ENCODE measurements at regions not wholly inside any gene's neighbourhood (a gene's known extent, or its start where the extent isn't known, plus 50 kb on each side); places are given as distances from the start of the nearest gene placed in this dataset.

DNA sequence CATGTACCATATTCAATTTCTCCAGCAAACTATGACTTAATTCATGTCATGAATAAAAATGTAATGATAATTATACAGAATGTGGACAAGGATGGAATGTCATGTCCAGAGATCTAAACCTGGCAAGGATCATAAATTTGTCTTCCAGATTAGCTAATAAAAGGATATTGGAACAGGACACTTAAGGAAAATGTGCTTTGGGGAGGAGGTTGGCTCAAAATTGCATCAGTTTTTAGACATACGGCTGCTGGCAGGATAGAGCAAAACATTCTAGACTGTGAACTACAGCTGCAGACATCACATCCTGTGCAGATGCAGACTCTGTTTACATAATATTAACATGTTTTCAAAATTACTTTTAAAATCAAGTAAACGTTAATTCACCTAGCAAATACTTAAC is 248.4 kb downstream of the TLR4 start:
- H3K27ac Mint-ChIP-seq (ENCODE audit: unreplicated experiment), result no peak overlapping the region
- no peaks in the 10 kb centered on the region for H3K27me3 Mint-ChIP-seq (ENCODE audit: low read depth)
- no peaks in the 10 kb centered on the region for H3K4me1 Mint-ChIP-seq
- DNase-seq (ENCODE audit: low read depth, low spot score), result no peak
- no peak overlapping the region for H3K4me3 Mint-ChIP-seq
- no peaks in the 10 kb centered on the region for H3K36me3 Mint-ChIP-seq (ENCODE audit: low read depth)
- TF ChIP-seq, protein P1, sequence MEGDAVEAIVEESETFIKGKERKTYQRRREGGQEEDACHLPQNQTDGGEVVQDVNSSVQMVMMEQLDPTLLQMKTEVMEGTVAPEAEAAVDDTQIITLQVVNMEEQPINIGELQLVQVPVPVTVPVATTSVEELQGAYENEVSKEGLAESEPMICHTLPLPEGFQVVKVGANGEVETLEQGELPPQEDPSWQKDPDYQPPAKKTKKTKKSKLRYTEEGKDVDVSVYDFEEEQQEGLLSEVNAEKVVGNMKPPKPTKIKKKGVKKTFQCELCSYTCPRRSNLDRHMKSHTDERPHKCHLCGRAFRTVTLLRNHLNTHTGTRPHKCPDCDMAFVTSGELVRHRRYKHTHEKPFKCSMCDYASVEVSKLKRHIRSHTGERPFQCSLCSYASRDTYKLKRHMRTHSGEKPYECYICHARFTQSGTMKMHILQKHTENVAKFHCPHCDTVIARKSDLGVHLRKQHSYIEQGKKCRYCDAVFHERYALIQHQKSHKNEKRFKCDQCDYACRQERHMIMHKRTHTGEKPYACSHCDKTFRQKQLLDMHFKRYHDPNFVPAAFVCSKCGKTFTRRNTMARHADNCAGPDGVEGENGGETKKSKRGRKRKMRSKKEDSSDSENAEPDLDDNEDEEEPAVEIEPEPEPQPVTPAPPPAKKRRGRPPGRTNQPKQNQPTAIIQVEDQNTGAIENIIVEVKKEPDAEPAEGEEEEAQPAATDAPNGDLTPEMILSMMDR (conservative IDR thresholded peaks at IDR 0.05), result no peak
- no peaks in the 10 kb centered on the region for H3K9me3 Mint-ChIP-seq

- TF ChIP-seq, protein P1 (conservative IDR thresholded peaks at IDR 0.05), result no peak
- no peak overlapping the region for H3K27ac Mint-ChIP-seq (ENCODE audit: unreplicated experiment)
- DNase-seq (ENCODE audit: low read depth, low spot score), result no peak
- H3K9me3 Mint-ChIP-seq, result no peaks in the 10 kb centered on the region
- no peaks in the 10 kb centered on the region for H3K27me3 Mint-ChIP-seq (ENCODE audit: low read depth)
- H3K4me1 Mint-ChIP-seq, result no peaks in the 10 kb centered on the region
- no peaks in the 10 kb centered on the region for H3K36me3 Mint-ChIP-seq (ENCODE audit: low read depth)
- H3K4me3 Mint-ChIP-seq, result no peak overlapping the region
Observed at GRCh38 chr9:117957267-117957666, 253.1 kb downstream of the TLR4 start.

DNA sequence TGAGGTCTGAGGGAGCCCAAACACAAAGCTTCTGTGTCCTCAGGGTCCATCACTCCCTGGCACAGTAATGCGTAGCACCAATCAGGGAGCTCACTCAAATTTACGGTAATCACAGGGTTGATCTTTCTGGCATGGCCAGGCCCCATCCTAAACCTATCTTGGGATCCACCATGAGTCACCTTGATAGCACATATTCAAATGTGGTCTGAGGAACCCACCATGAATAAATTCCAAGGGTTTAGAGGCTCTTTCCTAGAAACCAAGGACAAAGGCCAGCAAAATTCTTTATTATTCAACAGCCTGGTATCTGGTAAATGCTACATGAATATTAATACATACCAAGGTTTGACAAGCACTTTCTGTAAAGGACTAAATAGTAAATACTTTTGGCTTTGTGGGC is 254.5 kb downstream of the TLR4 start:
- H3K27me3 Mint-ChIP-seq (ENCODE audit: low read depth), result no peaks in the 10 kb centered on the region
- TF ChIP-seq, protein P1 (conservative IDR thresholded peaks at IDR 0.05), result no peak
- no peak for DNase-seq (ENCODE audit: low read depth, low spot score)
- H3K36me3 Mint-ChIP-seq (ENCODE audit: low read depth), result no peaks in the 10 kb centered on the region
- H3K27ac Mint-ChIP-seq (ENCODE audit: unreplicated experiment), result no peak overlapping the region
- no peaks in the 10 kb centered on the region for H3K9me3 Mint-ChIP-seq
- no peak overlapping the region for H3K4me3 Mint-ChIP-seq
- H3K4me1 Mint-ChIP-seq, result no peaks in the 10 kb centered on the region

GRCh38 chr9:117963493-117964090 is 259.4 kb downstream of the TLR4 start:
- no peaks in the 10 kb centered on the region for H3K9me3 Mint-ChIP-seq
- H3K27ac Mint-ChIP-seq (ENCODE audit: unreplicated experiment), result no peak overlapping the region
- TF ChIP-seq, protein P1 (conservative IDR thresholded peaks at IDR 0.05), result no peak
- no peaks in the 10 kb centered on the region for H3K36me3 Mint-ChIP-seq (ENCODE audit: low read depth)
- H3K4me1 Mint-ChIP-seq, result no peaks in the 10 kb centered on the region
- H3K27me3 Mint-ChIP-seq (ENCODE audit: low read depth), result no peaks in the 10 kb centered on the region
- DNase-seq (ENCODE audit: low read depth, low spot score), result no peak
- no peak overlapping the region for H3K4me3 Mint-ChIP-seq

DNA sequence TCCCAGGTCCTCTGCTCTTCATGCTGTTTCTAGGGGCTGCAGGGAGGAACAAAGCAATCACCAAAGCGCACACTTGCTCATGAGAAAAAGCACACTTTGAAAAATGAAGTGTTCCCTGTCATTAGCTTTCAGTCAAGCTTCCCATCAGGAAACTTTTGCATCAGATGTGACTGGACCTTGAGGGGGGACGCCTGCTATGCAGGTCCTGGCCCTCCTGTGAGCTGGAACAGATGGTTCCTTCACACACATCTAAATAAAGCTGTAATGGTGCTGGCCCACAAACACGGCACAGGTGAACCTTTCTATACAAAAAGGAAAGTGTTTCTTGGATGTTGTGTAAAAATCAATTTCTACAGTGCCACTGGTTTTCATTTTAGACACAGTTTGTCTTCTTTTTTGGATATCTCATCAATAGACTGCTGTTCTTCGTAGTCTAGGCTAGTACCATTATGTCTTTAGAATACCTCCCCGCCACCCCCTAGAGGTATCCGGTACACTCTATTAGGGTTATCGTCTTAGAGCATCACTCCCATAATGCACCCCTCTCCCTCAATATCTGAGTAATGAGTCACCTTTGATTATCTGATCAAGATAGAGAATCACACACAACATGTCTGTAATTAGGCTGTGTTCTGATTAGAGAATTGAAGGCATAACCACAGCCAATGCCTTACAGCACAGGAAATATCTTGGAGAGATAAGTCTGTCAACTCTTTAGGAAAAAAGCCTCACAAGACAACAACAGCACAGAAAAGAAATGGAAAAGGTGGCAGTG is 266.3 kb downstream of the TLR4 start:
- Mint-ChIP-seq H3K27ac (ENCODE audit: unreplicated experiment) (no peak overlapping the region), H3K36me3 (ENCODE audit: low read depth) (no peaks in the 10 kb centered on the region), H3K4me1 (no peaks in the 10 kb centered on the region), H3K27me3 (ENCODE audit: low read depth) (no peaks in the 10 kb centered on the region), H3K9me3 (no peaks in the 10 kb centered on the region), H3K4me3 (no peak overlapping the region)
- DNase-seq (ENCODE audit: low read depth, low spot score), result no peak
- TF ChIP-seq, protein P1 (conservative IDR thresholded peaks at IDR 0.05), result no peak
